Stimulated activated naive CD4-positive, alpha-beta T cell (primary cell): ENCODE measurements at regions not wholly inside any gene's neighbourhood (a gene's known extent, or its start where the extent isn't known, plus 50 kb on each side); places are given as distances from the start of the nearest gene placed in this dataset.
"Not testable (repeated sequence)": the region's sequence is repeated elsewhere in the genome, so short reads cannot be mapped to it uniquely, and the experiment has no call there.

Source experiments
- DNase-seq, 6 experiments: peaks; one replicate each; lab custom pipeline; 2025; lab: John Stamatoyannopoulos, UW

DNA sequence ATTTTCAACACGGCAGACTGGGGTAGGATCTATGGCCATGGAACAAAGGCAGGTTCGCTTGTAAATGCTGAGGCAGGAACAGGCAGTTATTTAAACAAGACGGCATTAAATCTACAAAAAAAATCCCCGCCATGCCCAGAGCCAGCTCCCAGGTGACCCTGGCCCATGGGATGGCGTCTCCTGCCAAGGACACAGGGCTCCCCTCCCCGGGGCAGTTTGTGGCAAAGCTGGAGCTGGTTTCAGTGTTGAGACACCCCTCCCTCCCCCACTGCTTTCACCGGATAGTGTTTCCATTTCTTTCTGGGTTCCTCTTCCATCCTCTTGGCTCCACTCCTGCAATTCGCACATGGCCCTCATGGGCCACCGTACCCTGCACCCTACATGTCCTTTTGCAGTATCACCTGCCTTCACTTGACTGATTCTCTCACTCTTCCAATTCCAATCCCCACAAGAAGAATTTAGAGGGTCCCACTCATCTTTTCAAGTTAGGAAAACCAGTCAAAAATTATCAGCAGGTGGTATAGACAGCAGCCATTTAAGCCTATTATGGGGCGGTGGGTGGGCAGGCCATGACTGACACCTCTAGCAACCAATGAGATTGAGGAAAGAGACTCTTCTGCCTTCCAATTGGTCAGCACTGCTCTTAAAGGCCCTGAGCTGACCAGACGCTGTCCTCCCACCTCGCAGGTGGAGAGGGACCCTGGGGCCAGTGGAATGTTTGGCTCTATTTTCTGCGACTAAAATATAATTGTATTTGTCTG, 52.0 kb downstream of the OLIG1 start:
- DNase-seq: no peak

DNA sequence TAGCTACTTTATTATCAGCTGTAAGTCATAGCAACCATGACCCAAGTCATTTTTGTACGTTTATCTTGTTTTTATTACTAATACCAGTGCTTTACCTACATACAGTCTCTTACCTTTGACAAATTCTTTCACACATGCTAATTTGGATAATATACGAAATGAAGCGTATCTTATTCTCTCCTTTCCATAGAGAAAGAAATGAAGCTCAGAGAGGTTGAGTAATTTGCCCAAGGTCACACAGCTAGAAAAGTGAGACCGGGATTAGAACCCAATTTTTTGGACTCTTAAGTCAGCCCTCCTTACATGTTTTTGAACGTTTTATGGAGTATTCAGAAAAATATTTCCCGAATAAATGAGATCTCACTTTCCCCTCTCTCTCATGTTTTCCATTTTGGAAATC, 52.6 kb downstream of the OLIG1 start:
- DNase-seq: no peak

DNA sequence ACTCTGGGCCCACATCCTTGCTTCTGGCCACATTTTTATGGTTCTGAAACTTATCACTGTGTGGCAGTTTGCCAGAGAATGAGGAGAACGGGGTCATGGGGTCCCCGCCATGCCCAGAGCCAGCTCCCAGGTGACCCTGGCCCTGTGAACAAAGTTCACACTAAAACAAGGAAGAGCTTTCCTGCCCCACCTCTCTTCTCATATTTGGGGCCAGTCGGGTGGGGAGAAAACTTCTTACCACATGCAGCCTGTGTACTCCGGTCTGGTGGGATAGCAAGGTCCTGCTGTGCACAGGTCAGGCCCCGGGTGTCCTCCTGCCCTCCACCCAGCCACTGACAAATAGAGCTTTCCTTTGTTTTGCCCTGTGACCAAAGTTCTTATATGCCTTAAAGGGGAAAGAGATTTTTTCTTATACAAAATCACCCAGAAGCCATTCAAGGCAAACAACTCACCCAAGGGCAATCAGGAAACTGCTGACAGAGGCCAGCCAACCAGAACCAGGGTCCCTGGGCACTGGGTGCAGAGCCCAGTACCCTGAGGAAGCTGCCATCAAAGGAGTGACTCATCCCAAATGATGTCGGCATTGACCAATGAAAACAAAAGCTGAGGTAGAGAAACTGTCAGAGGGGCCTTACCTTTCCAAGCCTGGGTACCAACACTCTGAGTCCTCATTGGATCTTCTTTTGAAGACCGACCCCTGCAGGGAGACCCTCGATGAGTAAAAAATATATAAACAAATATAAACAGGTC, 53.6 kb downstream of the OLIG1 start:
- DNase-seq: no peak

DNA sequence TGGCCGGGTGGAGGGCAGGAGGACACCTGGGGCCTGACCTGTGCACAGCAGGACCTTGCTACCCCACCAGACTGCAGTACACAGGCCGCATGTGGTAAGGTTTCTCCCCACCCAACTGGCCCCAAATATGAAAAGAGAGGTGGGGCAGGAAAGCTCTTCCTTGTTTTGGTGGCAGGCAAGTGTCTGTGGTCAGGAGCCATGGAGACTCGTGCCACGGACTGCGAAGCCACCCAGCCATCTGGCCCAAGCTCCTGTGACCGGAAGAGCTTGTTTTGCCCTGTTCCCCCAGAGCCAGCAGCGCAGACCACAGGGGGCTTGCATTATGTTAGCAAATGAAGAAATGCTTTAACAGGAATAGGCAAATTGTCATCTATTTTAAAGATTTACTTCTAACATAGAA, 54.9 kb downstream of the OLIG1 start:
- DNase-seq: no peak

DNA sequence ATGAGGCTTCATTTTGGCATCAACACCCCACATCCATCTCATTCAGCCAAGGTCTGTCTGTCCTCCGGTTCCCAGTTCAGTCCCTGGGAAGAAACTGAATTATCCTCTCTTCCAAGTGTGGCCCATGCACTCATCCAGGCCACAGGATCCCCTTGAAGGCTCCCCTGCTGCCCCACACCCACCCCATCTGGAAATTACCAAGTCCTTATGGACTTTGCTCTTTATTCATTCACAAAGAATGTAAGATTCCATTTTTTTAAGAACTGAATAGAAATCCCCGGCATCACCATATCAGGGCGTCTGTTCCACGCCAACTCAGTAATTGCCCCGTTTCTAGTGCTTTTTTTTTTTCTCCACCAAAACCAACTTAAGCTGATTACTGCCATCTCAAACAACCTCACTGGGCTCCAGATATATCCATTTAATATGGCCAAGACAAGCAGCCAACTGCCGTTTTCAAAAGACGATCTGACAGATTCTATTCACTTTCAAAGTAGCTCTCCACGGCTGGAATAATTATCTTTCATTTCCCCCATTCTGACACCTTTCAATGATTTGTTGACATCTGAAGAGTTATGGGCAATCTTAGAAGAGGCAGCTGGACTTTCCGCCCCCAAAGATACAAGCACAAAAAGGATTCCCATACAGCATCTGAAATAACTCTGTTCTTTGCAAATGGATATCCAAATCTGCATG, 55.9 kb downstream of the OLIG1 start:
- DNase-seq: no peak

DNA sequence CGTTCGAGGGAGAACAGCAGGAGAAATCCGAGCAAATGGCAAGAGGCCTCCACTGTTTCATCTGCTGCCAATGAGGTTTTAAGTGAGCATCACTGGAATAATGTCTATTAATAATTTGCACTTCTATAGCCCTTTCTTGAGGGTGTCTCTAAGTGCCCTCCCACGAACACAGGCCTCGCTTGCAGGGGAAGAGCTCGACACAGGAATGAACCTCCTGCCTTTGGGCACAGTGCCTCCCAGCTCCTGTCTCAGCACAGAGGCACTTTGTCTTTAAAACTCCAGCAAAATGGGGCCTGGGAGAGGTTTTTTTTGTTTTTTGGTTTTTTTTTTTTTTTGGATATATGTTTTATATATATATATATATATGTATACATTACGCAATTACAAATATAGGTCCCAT, 56.6 kb downstream of the OLIG1 start:
- DNase-seq: no peak

DNA sequence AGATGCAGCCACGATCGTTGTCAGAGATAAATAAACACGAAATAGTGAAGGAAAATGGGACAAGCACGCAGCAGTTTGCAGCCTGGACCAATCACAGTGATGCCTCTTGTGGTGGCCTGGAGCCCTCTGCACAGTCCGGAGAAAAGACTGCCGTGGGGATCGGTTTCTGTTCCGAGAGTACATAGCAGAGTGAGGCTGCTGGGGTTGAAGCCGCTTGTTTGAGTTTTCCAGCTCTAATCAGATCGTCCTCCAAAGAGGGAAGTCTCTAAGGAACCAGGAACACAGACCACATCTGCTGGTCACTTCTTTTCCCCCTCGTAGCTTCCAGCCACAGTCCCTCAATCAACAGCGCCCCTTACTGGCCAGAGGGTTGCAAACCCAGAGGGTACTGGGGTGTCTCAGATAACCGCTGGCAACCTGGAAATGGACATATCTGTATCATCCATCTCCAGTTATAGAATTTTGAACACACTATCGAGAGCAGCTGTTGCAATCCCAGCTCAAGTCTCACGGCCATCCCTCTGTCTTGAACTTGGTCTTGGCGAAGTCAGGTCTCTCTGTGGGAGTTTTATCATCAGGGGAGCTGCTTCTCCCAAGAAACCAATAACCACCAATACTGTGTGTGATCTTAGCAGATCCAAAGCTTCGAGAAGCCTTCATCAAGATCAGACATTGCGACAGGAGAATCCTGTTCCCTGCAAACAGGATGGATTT, 57.4 kb downstream of the OLIG1 start:
- DNase-seq: peak; percentile 7 to 48 (median 41)

DNA sequence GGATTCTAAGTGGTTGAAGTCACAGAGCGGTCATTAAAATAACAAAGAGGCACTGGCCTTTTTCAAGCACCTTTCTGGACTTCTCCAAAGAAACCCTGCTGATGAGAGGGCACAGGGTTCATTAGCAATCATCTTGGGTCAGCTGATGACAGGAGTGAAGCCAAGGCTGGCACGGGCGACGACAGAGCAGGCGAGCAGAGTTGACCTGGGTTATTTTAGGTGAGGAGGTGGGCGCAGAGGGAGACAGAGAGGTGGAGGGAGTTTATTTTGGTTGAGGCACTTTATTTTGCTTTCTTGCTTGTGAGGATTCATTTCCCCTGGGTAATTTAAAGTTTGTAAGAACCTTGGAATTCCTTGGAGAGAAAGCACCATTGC, 57.9 kb downstream of the OLIG1 start:
- DNase-seq: no peak

DNA sequence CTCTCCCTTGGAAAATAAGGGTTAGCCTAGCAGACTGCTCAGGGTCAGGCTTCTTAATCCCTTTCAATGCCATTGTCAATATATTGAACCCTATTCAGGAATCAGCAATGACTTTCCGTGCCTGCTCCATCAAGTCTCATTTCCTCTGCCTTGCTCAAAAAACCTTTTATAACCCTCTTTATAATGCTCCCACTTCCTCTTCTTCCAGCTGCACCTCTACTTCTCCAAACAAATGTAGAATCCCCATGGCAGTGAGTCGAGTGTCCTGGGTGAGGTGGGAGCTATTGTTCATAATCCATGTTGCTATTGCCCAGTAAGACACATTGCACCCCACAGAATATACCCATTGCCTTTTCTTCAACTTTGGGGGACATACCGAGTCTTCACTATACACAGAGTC, 58.6 kb downstream of the OLIG1 start:
- DNase-seq: no peak

DNA sequence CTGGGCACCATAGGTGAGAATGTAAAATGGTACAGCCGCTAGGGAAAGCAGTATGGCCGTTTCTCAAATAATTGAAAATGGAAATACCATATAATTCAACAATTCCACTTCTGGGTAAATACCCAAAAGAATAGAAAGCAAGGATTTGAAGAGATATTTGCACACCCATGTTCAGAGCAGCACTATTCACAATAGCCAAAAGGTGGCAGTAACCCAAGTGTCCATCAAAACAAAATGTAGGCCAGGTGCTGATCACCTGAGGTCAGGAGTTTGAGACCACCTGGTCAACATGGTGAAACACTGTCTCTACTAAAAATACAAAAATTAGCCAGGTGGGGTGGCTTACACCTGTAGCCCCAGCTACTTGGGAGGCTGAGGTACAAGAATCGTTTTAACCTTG, 62.1 kb downstream of the OLIG1 start:
- DNase-seq: peak in 1 of 6 experiments; percentile 3

DNA sequence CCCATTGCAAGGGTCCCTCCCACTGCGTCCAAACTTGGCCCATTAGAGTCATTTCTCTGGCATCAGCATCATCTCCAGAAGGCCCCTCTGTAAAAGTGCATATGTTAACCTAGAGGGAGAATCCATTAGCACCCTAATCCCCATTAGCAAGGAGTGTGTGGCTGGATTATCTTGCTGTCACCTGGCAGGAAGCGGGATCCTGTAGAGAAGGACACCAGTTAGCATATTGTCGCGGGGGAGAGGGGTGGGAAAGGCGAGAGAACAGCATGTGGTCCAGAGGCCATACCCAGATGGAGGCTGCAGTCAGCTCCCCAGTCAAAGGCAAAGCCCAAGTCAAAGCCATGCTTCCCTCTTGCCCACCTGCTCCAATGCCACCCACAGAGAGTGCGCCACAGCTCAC, 64.0 kb downstream of the OLIG1 start:
- no peak for DNase-seq

DNA sequence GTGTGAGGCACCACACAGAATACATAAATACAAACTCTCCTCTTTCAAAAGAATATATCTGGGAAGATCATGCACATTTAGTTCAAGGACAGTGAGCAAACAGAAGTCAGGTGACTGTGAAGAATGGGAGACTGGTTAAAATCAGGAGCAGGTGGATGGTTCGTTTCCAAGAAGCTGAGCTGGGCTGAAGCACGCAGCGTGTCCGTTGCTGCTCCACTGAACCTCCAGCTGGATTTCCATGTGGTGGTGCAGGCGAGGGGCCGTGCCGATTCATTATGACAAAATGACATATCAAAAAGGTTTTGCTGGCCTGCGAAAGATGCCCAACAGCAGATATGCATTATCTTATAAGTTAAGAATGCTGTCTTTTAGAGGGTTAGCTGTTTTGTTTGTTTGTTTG, 66.0 kb downstream of the OLIG1 start:
- no peak for DNase-seq

DNA sequence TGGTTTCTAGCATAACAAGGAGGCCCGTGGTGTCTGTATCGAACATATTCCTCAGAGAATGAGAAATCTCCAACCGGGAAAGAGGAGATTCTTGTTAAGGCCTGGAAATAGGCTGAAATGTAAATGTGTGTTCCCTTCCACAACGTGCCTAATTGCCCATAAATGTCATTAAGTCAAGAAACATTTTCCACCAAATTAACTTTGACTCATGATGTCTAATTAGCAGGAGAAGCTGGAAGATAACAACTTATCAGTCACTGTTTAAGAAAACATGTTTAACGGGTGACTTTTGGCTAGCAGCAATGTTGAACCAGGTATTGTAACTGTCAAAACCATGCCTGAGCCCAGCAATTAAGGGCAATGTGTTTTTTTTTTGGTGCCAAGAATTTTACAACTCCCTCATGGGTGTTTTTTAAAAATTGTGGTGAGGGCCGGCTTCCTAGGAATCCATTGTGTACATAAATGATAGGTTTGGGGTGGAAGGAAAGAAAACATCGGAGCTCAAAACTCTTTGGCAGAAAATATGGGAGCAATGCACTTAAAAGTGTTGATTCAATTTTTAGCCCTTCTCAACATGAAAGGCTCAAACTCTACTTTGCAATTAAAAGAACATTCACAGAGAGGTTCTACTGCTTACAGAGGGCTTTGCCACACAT, 67.0 kb downstream of the OLIG1 start:
- DNase-seq: no peak

DNA sequence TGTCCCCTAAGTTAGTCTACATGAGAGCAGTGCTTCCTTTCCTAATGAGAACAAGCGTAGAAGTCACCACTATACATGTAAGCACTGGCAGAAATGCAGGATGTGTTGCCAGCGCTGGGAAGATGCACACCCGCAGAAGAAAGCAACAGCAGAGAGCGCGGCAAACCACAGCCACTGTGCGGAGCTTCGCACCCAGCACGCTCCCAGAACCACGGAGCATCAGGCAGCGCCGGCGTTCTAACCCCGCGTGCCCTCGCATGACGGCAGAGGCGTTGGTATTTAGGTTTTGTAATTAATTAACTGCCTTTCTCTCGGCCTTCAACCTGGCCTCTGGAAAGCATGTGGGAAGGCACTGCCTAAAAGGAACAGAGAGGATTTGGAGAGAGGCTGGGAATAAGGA, 69.1 kb downstream of the OLIG1 start:
- no peak for DNase-seq

DNA sequence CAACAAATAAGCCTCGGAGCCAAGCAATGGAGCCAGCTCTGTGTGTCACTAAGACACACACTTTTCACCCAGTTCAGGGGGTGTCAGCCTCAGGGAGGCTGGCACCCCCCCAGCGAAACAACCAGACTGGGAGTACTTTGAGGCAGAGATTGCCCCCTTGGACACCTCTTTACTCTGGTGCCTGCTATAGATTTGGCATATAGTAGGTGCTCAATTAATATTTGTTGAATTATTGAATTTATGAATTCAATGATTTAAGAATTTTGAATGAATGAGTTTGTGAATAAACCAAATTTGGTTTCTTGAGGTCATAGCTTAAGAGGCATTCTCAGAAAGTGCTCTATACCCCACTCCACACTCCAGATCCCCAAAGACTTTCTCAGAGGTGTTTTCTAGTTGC, 70.3 kb downstream of the OLIG1 start:
- DNase-seq: no peak

DNA sequence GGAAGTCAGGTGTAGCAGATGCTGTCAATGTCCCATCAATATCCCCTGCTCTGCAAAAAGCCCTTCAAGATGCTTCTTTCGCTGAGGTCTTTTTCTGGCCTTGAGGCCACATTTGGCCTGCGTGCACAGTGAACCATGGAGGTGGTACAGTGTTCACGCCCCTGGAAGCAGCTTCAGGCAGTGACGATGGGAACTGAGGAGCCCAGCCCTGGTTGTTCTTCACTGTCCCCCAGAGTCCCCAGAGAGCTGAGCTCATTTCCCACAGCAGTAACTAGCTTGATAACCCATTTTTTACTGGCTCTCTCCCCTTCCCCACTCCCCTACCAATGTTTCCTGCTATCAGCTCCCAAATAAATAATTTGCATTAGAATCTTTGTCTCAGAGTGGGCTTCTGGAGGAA, 76.5 kb downstream of the OLIG1 start:
- DNase-seq: no peak

DNA sequence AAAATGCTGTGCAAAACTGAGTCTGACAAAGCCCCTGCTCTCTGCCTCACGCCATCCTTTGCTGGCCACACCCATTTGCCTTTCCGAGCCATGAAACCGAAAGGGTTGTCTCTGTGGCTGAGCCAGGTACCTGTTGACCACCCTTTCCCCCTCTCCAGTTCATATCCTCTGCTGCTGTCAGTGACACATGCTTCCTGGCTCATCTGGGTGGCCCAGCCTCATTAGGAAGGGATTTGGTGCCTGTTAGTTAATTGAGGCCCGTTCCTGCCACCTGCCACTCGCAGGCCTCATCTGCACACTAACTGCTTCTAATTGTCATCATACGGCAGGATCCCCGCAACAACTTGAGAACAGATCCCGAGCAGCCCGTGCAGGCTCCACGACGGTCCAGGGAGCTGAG, 79.2 kb downstream of the OLIG1 start:
- DNase-seq: no peak

DNA sequence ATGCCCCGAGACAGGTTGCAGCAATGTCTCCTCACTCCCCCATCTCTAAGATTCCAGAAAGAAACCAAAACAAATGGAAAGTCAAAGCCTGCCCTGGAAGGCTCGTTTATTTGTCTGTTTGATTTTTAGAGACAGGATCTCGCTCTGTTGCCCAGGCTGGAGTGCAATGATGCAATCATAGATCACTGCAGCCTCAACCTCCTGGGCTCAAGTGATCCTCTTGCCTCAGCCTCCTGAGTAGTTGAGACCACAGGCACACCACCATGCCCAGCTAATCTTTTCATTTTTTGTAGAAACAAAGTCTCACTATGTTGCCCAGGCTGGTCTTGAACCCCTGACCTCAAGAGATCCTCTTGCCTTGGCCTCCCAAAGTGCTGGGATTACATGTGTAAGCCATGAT, 78.8 kb upstream of the IFNAR2 start:
- not testable (repeated sequence) for DNase-seq

DNA sequence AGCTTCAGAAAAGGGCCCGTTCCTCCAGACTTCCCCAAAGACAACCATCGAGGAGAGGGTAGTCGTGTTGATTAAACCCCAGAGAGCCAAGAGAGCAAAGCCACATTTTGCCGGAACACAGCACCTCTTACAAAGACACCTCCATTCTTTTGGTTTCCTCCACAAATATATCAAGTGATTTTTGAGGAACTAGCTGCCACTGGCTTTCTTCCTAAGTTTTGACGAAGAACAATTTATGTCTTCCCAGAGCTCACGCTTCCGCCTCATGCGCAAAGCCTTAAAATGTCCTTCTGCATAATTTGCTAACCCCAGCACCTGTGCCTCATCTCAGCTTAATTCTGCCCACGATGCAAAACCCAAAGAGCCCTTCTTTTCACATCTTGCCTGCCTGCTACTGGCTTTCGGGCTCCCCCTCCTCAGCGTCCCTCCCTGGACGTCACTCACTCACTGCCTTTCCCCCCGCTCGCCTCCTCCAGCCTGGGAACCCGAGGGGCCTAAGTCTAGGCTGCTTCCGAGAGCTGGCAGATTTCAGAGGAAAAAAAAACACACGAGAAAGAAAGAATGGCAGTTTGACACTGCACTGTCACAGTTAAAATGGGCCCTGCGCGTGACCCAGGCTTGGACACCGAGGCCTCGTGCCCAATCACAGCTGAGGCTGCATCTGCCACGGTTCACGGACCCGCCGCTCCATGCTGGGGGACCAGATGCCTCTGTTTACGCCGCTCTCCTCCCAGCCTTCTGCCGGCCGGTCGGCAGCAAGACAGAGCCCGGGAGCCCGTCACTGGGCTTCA, 77.6 kb upstream of the IFNAR2 start:
- DNase-seq: no peak

DNA sequence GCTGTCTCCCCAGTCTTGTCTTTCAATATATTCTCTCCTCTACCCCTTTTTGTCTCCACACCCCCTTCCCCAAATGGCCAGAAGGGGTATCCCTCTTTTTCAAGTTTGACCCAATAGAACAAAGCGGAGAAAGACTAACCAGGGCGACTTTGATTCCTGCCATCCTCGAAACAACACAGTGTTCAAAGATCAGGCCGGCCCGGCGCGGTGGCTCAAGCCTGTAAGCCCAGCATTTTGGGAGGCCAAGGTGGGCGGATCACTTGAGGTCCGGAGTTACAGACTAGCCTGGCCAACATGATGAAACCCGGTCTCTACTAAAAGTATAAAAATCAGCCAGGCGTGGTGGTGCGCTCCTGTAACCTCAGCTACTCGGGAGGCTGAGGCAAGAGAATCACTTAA, 77.0 kb upstream of the IFNAR2 start:
- DNase-seq: no peak

DNA sequence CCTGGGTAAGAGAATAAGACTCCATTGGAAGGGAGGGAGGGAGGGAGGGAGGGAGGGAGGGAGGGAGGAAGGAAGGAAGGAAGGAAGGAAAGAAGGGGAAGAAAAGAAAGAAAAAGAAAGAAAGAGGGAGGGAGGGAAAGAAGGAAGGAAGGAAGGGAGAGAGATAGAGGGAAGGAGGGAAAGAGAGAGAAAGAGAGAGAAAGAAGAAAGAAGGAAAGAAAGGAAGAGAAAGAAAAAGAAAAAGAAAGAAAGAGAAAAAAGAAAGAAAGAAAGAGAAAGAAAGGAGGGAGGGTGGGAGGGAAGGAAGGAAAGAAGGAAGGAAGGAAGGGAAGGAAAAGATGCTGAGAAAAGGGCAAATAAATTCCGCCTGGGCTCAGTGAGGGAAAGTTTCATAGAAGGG, 74.7 kb upstream of the IFNAR2 start:
- DNase-seq: no peak
